NCI-H748 (cell line): ENCODE measurements at regions not wholly inside any gene's neighbourhood (a gene's known extent, or its start where the extent isn't known, plus 50 kb on each side); places are given as distances from the start of the nearest gene placed in this dataset.

Experiments used
- DNase-seq: peaks from one replicate; lab custom pipeline; 2025; ENCODE audit not compliant: unreplicated experiment; lab: John Stamatoyannopoulos, UW

GRCh38 chr19:28889941-28890670 is 322.8 kb downstream of the UQCRFS1 start:
- DNase-seq: no peak

GRCh38 chr19:28887920-28888618 is 324.9 kb downstream of the UQCRFS1 start:
- DNase-seq: no peak

GRCh38 chr19:28886708-28887107 is 326.2 kb downstream of the UQCRFS1 start:
- DNase-seq: no peak

- no peak for DNase-seq
These were observed 327.0 kb downstream of the UQCRFS1 start for GRCh38 chr19:28885965-28886364.

GRCh38 chr19:28884786-28885476 is 328.0 kb downstream of the UQCRFS1 start:
- DNase-seq: no peak

- DNase-seq: no peak
These were observed 329.7 kb downstream of the UQCRFS1 start for GRCh38 chr19:28883241-28883693.

GRCh38 chr19:28882818-28883217 is 330.1 kb downstream of the UQCRFS1 start:
- no peak for DNase-seq

- DNase-seq: no peak
These were observed 331.3 kb downstream of the UQCRFS1 start for GRCh38 chr19:28881616-28882015.

GRCh38 chr19:28880735-28881401 is 332.1 kb downstream of the UQCRFS1 start:
- no peak for DNase-seq

GRCh38 chr19:28878862-28879566 is 333.9 kb downstream of the UQCRFS1 start:
- DNase-seq: peak; percentile 73

- no peak for DNase-seq
These were observed 336.3 kb downstream of the UQCRFS1 start for GRCh38 chr19:28876609-28877123.

GRCh38 chr19:28874742-28875141 is 338.2 kb downstream of the UQCRFS1 start:
- DNase-seq: no peak

- no peak for DNase-seq
These were observed 339.6 kb downstream of the UQCRFS1 start for GRCh38 chr19:28873301-28873700.

GRCh38 chr19:28871099-28871725 is 341.7 kb downstream of the UQCRFS1 start:
- DNase-seq: no peak

- no peak for DNase-seq
These were observed 343.5 kb downstream of the UQCRFS1 start for GRCh38 chr19:28869459-28869858.

- DNase-seq: no peak
These were observed 344.1 kb downstream of the UQCRFS1 start for GRCh38 chr19:28868836-28869235.

GRCh38 chr19:28867978-28868377 is 345.0 kb downstream of the UQCRFS1 start:
- DNase-seq: no peak

- DNase-seq: no peak
These were observed 348.3 kb downstream of the UQCRFS1 start for GRCh38 chr19:28864577-28865042.

- no peak for DNase-seq
These were observed 348.9 kb downstream of the UQCRFS1 start for GRCh38 chr19:28864024-28864503.

GRCh38 chr19:28862238-28862637 is 350.7 kb downstream of the UQCRFS1 start:
- DNase-seq: no peak
